Cerebellar nuclear complex (tissue), 1 donor: ENCODE measurements at regions not wholly inside any gene's neighbourhood (a gene's known extent, or its start where the extent isn't known, plus 50 kb on each side); places are given as distances from the start of the nearest gene placed in this dataset.
A peak's percentile ranks its signal among the peaks of the same experiment; 100 is the strongest.

Experiments
- DNase-seq, 2 experiments: peaks; one replicate each; lab custom pipeline; 2025; lab: John Stamatoyannopoulos, UW

DNA sequence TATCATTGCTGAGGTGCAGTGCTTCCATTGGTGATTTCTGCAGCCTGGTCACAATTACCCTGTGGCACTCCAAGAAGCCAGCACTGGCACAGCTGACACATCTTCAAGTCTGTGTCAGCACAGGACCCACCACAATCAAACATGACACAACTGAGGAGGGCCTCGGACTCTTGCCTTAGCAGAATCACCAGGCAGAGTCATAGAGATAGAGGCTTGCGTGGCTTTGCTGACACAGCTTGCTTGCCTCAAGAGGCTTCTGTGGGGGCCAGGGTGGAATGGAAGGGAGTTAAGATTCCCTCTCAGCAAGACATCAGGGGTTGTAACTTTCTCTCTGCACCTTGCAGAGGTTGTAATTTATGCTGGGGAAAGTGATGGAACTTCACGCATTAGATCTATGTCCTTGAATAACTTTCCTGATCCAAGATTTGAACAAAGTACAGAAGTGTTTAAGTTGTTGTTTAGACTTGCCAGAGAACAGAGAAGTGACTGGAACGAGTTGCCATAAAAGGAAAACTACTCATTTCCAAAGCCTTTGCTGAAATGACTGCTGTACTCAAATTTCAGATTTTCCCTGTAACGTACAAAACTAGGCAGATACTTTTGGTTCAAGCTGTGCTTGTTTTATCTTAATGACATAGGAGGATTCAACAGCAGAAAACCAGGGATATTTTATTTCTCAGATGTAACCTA is 170.7 kb downstream of the DIPK2A start:
- no peak for DNase-seq

DNA sequence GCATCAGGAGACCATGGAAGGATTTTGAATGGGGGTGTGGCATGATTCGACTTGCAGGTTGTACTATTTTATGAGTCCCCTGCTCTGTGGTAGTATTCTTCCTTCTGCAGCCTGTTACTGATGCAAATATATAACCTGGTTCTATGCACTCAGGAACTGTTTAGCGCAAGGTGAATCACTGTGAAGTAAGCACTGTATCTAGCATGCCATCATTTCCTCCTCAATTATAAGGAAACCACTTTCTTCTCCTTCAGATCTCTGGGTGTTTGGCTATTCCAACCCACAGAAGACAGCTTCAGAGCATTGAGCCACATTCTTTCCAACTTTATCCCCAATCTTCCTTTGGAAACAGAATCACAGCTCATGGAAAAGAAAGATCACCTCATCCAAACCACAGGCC is 176.7 kb downstream of the DIPK2A start:
- DNase-seq, result no peak

DNA sequence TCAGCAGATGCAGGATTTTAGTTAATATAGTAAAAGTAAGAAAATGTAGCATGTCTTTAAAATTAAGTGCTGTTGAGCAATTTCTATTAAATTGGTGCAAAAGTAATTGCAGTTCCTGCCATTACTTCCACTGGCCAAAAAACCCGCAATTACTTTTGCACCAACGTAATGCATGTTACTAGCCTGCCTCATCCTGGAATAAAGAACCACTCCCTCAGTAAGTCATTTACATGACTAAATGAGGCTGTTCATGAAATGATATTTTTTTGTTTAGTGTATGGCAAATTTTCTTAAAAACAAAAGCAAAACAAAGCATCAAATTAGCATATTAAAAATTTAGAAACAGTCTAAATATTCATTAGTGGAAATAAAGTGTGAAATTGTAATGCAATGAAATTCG is 180.4 kb downstream of the DIPK2A start:
- DNase-seq, result no peak

DNA sequence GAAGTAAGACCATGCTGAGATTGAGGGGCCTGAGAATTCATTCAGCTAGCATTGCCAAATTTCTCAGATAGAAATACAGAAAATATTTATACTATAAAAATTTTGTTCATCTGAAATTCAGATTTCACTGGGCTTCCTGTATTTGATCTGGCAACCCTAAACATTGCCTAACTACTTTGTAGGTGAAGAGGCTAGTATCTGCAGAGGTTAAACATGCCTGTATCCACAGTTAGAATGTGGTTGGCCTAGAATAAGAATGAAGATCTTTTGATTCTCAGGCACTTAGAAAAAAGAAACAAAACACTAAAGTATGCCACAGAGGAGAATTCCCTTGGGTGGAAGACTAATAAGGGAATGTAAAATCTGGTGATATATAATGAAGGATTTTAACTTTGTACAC is 189.0 kb downstream of the DIPK2A start:
- DNase-seq, result no peak

DNA sequence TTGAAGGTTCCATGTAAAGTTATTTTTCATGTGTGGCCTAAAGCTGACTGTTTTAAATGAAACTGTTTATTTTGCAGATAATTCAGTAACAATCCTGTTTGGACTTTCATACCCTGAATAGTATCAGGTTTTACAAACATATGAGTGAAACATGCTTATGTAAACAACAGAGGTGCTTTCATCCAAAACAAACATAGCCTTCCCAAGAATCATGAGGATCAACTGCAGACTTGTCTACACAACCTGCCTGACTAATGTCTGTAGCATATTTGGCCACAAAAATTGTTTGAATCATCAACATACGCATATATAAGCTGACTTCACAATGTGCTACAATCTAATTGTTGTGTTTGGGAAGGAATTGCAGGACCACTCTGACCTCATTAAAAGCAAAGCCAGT is 190.4 kb downstream of the DIPK2A start:
- no peak for DNase-seq

DNA sequence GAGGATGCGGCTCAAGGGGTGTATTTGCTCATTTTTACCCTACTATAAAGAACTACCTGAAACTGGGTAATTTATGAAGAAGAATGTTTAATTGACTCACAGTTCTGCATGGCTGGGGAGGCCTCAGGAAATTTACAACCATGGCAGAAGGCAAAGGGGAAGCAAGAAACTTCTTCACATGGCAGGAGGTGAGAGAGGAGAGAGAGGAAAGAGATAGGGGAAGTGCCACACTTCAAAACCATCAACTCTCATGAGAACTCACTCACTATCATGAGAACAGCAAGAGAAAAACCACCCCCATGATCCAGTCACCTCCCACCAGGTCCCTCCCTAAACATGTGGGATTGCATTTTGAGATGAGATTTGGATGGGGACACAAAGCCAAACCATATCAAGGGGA is 192.7 kb downstream of the DIPK2A start:
- no peak for DNase-seq

DNA sequence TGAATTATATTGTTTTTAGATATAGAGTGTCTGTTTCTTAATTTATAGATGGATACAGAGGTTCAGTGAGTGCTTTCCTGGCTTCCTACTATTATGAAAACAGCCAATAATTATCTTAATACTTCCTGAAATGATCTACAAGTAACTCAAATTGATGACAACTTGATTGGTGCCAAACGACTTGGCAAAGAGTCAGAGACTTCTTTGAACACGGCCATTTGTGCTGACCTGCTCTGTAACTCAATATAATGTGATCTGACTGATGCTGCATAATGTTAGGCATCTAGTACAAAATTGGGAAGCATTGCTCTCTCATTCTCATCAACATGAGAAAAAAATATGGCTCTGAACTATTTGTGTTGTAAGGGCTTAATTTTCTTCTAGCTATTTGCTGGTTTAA is 193.9 kb downstream of the DIPK2A start:
- no peak for DNase-seq

DNA sequence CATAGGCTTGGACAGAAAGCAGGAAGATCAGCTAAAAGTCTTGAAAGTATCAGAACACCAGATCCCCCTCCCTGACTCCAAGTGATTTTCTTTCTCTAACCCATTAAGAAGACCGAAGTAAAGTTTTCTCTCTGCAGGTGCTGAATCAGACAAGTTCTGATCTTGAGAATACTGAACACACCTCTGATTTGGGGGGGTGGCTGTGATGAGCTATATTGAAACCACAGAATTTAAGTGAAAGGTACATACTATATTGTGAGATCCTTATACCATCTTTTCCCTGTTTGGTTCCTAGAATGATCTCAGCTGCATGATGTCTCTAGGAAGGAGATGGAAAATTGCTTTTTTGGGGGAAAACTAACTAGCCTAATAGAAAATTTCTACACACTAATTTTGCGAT is 196.0 kb downstream of the DIPK2A start:
- no peak for DNase-seq

DNA sequence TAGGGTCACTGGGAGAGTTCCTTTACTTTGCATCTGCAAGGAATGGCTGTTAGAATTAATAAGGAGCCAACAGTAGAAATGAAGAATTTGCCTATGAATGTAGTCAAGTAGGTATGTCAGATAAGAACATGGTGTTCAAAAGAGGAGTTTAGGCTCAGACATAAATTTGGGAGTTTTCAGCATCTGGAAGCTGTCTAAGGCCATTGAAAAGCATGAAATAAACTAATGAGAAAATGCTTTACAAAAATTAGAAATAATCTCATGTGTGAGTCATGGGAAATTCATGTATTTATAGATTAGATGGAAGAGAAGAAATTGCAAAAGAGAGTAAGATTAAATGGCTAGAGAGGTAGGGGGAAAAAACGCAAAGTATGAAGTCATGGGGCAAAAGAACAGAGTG is 201.9 kb downstream of the DIPK2A start:
- DNase-seq, result no peak

DNA sequence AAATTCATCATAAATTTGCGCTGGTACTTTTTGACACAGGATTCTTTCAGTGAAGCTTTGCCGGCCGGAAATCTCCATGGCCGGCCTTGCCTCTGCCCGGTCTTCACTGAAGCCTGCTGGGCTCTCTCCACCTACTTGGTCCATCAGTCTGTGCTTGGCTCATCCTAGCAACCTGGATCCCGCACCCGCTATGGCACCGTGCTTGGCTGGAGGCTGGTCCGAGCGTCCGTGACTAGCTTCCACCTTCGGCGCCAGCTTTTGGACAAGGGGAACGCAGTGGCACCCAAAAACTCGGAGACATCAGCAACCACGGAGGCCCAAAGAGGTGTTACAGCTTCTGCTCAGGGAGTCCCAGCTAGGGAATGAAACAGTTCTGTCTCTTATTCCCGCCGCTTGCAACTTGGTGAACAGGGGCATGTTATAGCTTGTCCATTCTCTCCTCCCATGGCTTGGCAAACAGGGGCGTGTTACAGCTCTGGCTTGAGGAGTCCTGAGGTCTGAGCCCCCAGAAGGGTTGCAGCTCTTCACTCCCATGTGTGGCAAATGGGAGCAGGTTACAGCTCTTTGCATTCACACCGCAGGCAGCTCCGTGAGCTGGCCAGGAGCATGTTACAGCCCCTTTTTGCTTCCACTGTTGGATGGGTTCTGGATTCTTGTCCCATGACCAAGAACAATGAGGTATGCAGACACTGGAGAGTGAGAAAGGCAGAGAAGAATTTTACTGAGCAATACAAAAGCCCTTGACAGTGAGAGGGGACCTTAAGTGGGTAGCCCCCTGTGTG is 204.2 kb downstream of the DIPK2A start:
- no peak for DNase-seq

DNA sequence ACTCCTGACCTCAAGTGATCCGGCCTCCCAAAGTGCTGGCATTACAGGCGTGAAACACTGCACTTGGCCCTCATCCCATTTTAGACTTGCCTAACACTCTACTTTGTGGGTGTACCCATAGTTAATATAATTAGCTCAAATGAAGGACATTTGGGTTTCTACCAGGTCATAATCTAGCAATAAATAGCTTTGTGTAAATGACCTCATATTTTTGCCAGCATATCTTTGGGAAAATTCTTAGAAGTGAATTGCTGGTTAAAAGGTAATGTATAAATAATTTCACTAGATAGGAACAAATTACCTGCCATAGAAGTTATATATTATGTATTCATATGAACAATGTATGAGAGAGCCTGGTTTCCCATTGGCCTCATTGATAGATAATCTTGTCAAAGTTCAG is 206.0 kb downstream of the DIPK2A start:
- no peak for DNase-seq

DNA sequence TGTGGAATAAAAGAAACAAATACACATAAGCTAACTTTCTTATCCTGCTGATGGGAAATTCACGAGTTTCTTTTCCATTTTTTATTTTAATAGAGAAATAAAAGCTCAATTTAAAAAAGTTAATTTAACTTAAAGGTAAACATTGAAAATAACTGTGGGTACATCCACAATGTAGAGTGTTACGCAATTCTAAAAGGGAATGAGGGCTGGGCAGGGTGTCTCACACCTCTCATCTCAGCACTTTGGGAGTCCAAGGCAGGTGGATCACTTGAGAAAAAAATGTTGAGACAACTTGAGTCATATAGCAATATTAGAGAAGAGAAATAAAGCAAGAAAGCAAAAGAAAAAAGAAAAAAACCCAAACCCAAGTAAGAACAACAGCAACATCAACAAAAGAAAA is 207.0 kb downstream of the DIPK2A start:
- no peak for DNase-seq

DNA sequence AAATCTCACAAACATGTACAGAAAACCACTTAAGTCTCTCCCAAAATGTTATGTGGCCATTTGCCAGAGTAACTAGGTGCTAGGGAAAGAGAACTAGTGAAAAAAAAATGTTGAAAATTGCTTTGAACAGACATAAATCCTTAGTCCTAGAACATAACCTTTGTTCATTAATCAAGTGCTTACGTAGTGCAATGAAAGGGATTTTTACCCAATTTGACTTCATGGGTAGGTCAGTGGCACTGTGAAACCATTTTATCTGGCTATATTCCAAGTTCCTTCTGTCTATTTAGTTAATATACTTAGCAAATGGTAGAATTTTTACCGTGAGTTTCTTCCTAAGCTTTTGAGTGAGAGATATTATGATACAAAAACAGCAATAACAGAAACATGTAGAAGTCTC is 209.4 kb downstream of the DIPK2A start:
- no peak for DNase-seq

DNA sequence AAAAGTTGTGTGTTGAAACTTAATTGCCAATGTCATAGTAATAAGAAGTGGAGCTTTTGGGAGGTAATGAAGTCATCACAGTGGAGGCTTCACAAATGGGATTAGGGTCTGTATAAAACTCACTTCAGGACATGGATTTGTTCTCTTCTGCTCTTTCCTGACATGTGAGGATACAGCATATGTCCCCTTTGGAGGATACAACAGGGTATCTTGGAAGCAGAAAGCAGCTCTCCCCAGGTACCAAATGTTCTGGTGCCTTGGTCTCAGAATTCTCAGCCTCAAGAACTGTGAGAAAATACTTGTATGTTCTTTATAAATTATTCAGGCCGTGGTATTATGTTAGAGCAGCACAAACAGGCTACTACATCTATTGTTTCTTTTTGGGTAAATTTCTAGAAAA is 210.9 kb downstream of the DIPK2A start:
- peak in 1 of 2 experiments; percentile 39 for DNase-seq

DNA sequence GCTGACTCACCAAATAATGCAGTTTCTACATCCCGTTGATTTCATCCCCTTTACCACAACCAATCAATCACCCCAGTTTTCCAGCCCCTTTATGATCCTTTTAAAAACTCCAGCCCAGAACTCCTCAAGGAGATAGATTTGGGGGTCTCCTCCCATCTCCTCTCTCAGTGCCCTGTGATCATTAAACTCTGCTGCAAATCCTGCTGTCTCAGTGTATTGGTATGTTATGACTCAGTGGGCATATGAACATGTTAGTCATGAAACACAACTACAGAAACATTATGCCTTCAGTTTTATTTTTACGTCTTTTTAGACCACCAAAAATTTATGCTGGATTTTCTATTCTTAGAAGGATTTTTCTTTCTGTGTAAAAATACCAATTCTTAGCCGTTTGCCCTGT is 213.7 kb downstream of the DIPK2A start:
- DNase-seq, result no peak

DNA sequence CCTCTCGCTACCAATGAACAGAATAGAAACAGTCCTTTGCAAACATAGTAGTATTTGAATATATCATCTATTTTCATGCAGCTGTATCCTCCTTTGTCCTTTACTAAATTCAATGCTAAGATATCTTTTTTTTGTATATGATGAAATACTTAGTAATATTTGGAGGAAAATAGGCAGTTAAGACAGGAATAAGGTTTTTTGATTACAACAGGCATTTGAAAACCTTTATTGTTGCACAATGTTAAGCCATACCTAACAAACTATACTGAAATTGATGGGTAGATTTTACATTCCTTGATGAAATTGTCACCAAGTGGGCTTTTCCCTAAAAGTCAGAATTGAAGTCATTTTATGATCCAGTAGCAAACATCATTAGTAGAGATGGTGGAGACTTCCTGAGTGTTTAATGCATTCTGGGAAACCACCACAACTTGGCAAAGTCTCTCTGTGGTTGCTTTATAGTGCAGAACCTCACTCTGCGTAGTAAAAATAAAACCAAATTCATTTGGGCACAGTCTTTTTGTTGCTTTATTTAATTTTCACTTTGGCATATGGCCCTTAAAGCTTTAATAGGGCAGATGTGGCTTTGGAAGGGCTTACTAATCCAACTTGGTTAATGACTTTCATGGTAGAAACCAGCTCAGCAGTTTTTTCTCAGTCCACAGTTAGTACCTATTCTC is 216.0 kb downstream of the DIPK2A start:
- no peak for DNase-seq

DNA sequence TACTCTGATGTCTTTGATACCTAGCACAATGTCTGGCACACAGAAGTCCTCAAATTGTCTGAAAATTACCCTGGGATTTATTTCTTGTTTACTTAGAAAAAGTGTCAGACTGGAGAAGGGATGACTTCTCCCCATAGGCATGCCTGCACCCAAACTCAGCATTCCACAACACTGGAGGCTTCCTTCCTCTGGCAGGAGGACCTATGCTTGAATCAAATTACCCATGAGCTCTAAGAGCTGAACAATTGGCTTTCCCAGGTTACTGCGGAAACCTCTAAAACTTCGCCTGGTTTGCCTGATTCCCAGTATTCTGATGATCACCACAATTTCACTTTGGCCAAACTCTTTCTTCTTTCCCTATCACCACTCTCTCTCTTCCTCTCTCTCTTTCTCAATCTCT is 217.4 kb downstream of the DIPK2A start:
- DNase-seq, result no peak

DNA sequence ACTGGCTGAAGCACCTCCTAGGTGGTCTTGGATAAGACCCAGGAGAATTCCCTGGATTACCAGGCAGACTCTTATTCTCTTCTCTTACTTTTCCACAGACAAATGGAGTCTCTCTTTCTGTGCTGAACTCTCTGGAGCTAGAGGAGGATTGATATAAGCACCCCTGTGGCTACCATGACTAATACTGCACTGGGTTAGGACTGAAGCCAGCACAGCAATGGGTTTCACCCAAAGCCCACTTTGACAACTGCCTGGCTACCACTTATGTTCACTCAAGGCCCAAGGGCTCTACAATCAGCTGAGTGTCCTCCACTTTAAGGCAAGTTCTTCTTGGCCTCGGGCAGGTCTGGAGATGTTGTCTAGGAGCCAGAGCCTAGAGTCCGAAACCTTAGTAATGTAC is 225.5 kb downstream of the DIPK2A start:
- no peak for DNase-seq

DNA sequence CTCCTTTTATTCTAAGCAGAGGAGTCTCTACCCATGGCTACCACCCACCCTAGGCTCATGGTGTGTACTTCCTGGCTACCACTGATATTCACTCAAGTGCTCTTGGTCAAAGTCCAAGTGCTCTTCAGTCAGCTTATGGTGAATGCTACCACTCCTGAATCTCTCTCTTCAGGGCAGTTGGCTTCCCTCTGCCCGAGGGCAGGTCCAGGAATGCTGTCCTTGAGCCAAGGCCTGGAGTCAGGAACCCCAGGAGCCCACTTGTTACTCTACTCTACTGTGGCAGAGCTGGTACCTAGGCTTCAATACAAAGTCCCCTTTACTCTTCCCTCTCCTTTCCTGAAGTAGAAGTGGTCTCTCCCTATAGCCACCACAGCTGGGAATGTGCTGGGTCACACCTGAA is 226.0 kb downstream of the DIPK2A start:
- DNase-seq, result no peak

DNA sequence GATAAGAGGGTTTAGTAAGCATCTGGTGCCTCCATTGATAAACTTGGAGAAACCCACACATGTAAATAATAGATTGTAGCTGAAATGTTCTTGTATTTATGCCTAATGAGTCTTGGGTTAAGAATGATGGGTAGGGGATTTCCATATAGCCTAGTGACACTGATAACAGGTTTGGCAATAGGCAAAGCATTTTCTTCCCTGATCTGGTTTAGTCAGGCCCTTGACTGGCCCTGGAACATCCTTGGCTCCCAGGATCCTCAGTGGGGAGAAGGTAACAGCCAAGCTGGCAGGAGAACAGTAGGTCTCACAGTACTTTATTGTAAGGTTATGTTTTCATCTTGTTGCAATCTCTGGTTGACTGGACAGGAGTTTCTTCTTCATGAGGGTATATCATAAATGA is 228.4 kb downstream of the DIPK2A start:
- no peak for DNase-seq

DNA sequence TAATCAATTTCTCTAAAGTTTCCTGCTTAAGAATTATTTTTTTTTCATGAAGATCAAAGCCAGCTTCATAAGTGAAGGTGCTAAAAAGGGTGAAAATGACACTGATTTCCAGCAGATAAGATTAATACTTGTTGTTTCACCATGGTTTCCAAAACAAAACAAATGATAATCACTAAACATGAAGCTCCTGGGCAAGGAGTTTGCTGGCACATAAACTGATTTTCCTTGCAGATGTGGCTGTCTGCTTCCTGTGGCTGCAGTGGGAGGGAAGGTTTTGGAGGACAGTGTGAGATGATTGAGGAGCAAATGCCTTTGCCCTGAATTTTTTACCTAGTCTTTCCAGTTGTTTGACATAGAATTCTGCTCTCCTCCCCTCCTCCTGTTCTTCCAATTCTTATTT is 228.8 kb downstream of the DIPK2A start:
- DNase-seq, result no peak

DNA sequence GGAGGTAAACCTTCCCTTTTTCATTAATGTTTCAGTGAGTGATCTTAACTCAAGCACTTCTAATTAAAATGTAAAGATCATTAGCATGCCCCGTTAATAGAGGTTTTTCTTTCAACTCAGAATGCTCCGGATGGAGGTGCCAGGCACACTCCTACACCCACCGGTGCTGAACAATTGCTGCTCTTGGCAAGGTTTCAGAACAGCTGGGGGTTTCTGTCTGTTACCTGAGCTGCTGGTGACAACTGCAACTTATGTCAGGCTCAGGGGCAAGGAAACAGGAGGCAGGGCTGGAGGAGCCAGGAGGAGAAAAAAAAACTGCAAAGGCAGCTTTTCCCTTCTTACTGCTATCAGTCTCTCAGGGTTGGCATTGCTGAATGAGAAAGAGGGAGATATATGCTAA is 250.1 kb downstream of the DIPK2A start:
- DNase-seq, result no peak

DNA sequence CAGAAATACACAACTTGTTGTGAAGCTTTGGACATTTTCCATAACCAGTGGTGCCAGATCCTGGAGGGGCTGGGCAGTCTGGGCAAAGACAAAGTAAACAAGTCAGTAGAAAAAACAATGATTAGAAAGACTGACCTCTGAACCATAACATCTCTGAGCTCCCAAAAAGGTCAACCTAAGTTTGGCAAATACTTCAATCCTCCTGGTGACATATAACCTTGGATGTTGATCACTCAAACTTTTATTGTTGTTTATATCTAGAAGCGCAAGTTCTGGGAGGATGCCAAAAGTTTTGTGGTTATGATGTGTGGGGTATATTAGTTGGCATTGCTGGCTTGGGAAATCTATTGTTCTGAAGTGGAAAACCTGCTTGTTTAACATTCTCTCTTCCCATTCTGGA is 257.7 kb downstream of the DIPK2A start:
- no peak for DNase-seq
